T-helper 2 cell treated with Interferon-gamma antibody and Interleukin-4, amounts not matched to agents 5 μg/mL and 100 μg/mL, for 36 hours (primary cell): ENCODE measurements at regions not wholly inside any gene's neighbourhood (a gene's known extent, or its start where the extent isn't known, plus 50 kb on each side); places are given as distances from the start of the nearest gene placed in this dataset.
"Not testable (repeated sequence)": the region's sequence is repeated elsewhere in the genome, so short reads cannot be mapped to it uniquely, and the experiment has no call there.

Experiments
- DNase-seq: peaks from one replicate; pipeline ENCODE4 v3.0.0; 2021; ENCODE audit warnings: low spot score
- H3K27ac Mint-ChIP-seq: one replicate; pipeline ENCODE4 v1.8.0; 2021; ENCODE audit warnings: mild to moderate bottlenecking, mixed read lengths
- H3K27me3 Mint-ChIP-seq: one replicate; pipeline ENCODE4 v1.8.0; 2021; ENCODE audit warnings: low read depth, mixed read lengths
- H3K36me3 Mint-ChIP-seq: one replicate; pipeline ENCODE4 v1.8.0; 2021; ENCODE audit warnings: low read depth, mixed read lengths
- H3K4me1 Mint-ChIP-seq: one replicate; pipeline ENCODE4 v1.8.0; 2021; ENCODE audit warnings: low read depth, mixed read lengths
- H3K4me3 Mint-ChIP-seq: one replicate; pipeline ENCODE4 v1.8.0; 2022; ENCODE audit warnings: mild to moderate bottlenecking, moderate library complexity, mixed read lengths
- H3K9me3 Mint-ChIP-seq: one replicate; pipeline ENCODE4 v1.8.0; 2021; ENCODE audit warnings: mixed read lengths

- H3K4me3 Mint-ChIP-seq, H3K27ac Mint-ChIP-seq, H3K4me1 Mint-ChIP-seq, DNase-seq, H3K9me3 Mint-ChIP-seq, H3K36me3 Mint-ChIP-seq: not testable (repeated sequence)
- peaks cover 21% of the 10 kb centered on the region for H3K27me3 Mint-ChIP-seq
Observed at GRCh38 chr20:30313660-30314059, 943.8 kb upstream of the DEFB115 start.

GRCh38 chr20:30316063-30316462 lies 941.4 kb upstream of the DEFB115 start:
- H3K9me3 Mint-ChIP-seq, H3K36me3 Mint-ChIP-seq, DNase-seq, H3K27ac Mint-ChIP-seq, H3K4me1 Mint-ChIP-seq, H3K4me3 Mint-ChIP-seq: not testable (repeated sequence)
- H3K27me3 Mint-ChIP-seq = peaks cover 21% of the 10 kb centered on the region

- H3K36me3 Mint-ChIP-seq, H3K27ac Mint-ChIP-seq, H3K4me3 Mint-ChIP-seq, H3K4me1 Mint-ChIP-seq, DNase-seq, H3K9me3 Mint-ChIP-seq: not testable (repeated sequence)
- H3K27me3 Mint-ChIP-seq = peaks cover 21% of the 10 kb centered on the region
Observed at GRCh38 chr20:30316532-30317299, 940.7 kb upstream of the DEFB115 start.

- not testable (repeated sequence) for H3K36me3 Mint-ChIP-seq, H3K9me3 Mint-ChIP-seq, H3K27me3 Mint-ChIP-seq, H3K4me1 Mint-ChIP-seq, H3K4me3 Mint-ChIP-seq, DNase-seq, H3K27ac Mint-ChIP-seq
Observed at GRCh38 chr20:30333744-30334143, 923.7 kb upstream of the DEFB115 start.

- H3K36me3 Mint-ChIP-seq, H3K4me1 Mint-ChIP-seq: not testable (repeated sequence)
Observed at GRCh38 chr20:30337556-30337955, 919.9 kb upstream of the DEFB115 start.

GRCh38 chr20:30348932-30349331 lies 908.5 kb upstream of the DEFB115 start:
- H3K27me3 Mint-ChIP-seq, DNase-seq, H3K4me1 Mint-ChIP-seq, H3K27ac Mint-ChIP-seq, H3K9me3 Mint-ChIP-seq, H3K4me3 Mint-ChIP-seq, H3K36me3 Mint-ChIP-seq: not testable (repeated sequence)

More at GRCh38 chr20:30337556-30337955, 919.9 kb upstream of the DEFB115 start:
- not testable (repeated sequence) for H3K9me3 Mint-ChIP-seq, H3K27me3 Mint-ChIP-seq, H3K27ac Mint-ChIP-seq, DNase-seq, H3K4me3 Mint-ChIP-seq

GRCh38 chr20:30356854-30357467 lies 900.5 kb upstream of the DEFB115 start:
- not testable (repeated sequence) for H3K4me1 Mint-ChIP-seq, H3K27ac Mint-ChIP-seq, H3K9me3 Mint-ChIP-seq, DNase-seq, H3K4me3 Mint-ChIP-seq, H3K36me3 Mint-ChIP-seq
- H3K27me3 Mint-ChIP-seq = peaks cover 12% of the 10 kb centered on the region

GRCh38 chr20:30361756-30362155 lies 895.7 kb upstream of the DEFB115 start:
- H3K4me3 Mint-ChIP-seq, H3K36me3 Mint-ChIP-seq, H3K27me3 Mint-ChIP-seq, DNase-seq, H3K27ac Mint-ChIP-seq, H3K4me1 Mint-ChIP-seq, H3K9me3 Mint-ChIP-seq: not testable (repeated sequence)

- Mint-ChIP-seq H3K4me1 (peaks cover 23% of the 10 kb centered on the region), H3K4me3 (peak overlapping the region; percentile 86), H3K27ac (peak overlapping the region; percentile 88), H3K36me3 (peaks cover 23% of the 10 kb centered on the region)
- H3K27me3 Mint-ChIP-seq, H3K9me3 Mint-ChIP-seq, DNase-seq: not testable (repeated sequence)
Observed at GRCh38 chr20:30376430-30376766, 881.1 kb upstream of the DEFB115 start.

GRCh38 chr20:30376767-30377658 lies 880.5 kb upstream of the DEFB115 start:
- Mint-ChIP-seq H3K27me3 (no peaks in the 10 kb centered on the region), H3K4me1 (peaks cover 29% of the 10 kb centered on the region), H3K36me3 (peaks cover 28% of the 10 kb centered on the region), H3K9me3 (peaks cover 7% of the 10 kb centered on the region), H3K27ac (peak overlapping the region; percentile 95), H3K4me3 (peak overlapping the region; percentile 86)
- DNase-seq = peak; percentile 89

- Mint-ChIP-seq H3K4me1 (peaks cover 34% of the 10 kb centered on the region), H3K4me3 (peak overlapping the region; percentile 86), H3K36me3 (peaks cover 34% of the 10 kb centered on the region), H3K27ac (peak overlapping the region; percentile 95)
- H3K27me3 Mint-ChIP-seq, DNase-seq, H3K9me3 Mint-ChIP-seq: not testable (repeated sequence)
Observed at GRCh38 chr20:30378317-30378716, 879.1 kb upstream of the DEFB115 start.

- Mint-ChIP-seq H3K27ac (peak overlapping the region; percentile 1), H3K4me1 (peaks cover 37% of the 10 kb centered on the region), H3K36me3 (peaks cover 35% of the 10 kb centered on the region), H3K4me3 (peak overlapping the region; percentile 86)
- not testable (repeated sequence) for H3K27me3 Mint-ChIP-seq, H3K9me3 Mint-ChIP-seq, DNase-seq
Observed at GRCh38 chr20:30378721-30379120, 878.7 kb upstream of the DEFB115 start.

- H3K36me3 Mint-ChIP-seq = peaks cover 52% of the 10 kb centered on the region
- not testable (repeated sequence) for DNase-seq, H3K27me3 Mint-ChIP-seq, H3K9me3 Mint-ChIP-seq, H3K4me3 Mint-ChIP-seq, H3K27ac Mint-ChIP-seq
- peaks cover 30% of the 10 kb centered on the region for H3K4me1 Mint-ChIP-seq
Observed at GRCh38 chr20:30384841-30385240, 872.6 kb upstream of the DEFB115 start.

GRCh38 chr20:30386099-30386498 lies 871.4 kb upstream of the DEFB115 start:
- H3K9me3 Mint-ChIP-seq, DNase-seq, H3K27ac Mint-ChIP-seq, H3K27me3 Mint-ChIP-seq: not testable (repeated sequence)
- H3K4me3 Mint-ChIP-seq = peak overlapping the region; percentile 47
- H3K4me1 Mint-ChIP-seq = peaks cover 27% of the 10 kb centered on the region
- peaks cover 48% of the 10 kb centered on the region for H3K36me3 Mint-ChIP-seq
